Transverse colon (tissue), 4 donors: ENCODE measurements at regions not wholly inside any gene's neighbourhood (a gene's known extent, or its start where the extent isn't known, plus 50 kb on each side); places are given as distances from the start of the nearest gene placed in this dataset.

Experiments
- CTCF ChIP-seq, 5 experiments: fragments of 200-600 bp in 3 of 5; fragments of 450-650 bp in 2 of 5; sonication (generic) in 3 of 5; IDR thresholded peaks; 1 replicate in 2 of 5; 2 replicates in 3 of 5; pipeline ENCODE4 v1.5.1; 2016 to 2017; ENCODE audit warnings: antibody characterized with exemption in 5 of 5, inconsistent platforms in 3 of 5, mild to moderate bottlenecking in 2 of 5, moderate library complexity in 1 of 5
- POLR2AphosphoS5 ChIP-seq, 3 donors: sonication (generic); formaldehyde crosslinking; IDR thresholded peaks; one replicate each; pipeline ENCODE4 v1.6.1; 2016; ENCODE audit warnings: antibody characterized with exemption in 3 of 3

GRCh38 chr5:174555726-174556125 lies 168.7 kb upstream of the MSX2 start:
- TF ChIP-seq CTCF (IDR thresholded peaks at IDR 0.05) (no peak), POLR2AphosphoS5 (IDR thresholded peaks at IDR 0.05) (no peak)
